NCI-H1105 treated with DMSO at 0.1 percent for 48 hours (cell line): ENCODE measurements at regions not wholly inside any gene's neighbourhood (a gene's known extent, or its start where the extent isn't known, plus 50 kb on each side); places are given as distances from the start of the nearest gene placed in this dataset.
A peak's percentile ranks its signal among the peaks of the same experiment; 100 is the strongest.
"Not testable (repeated sequence)": the region's sequence is repeated elsewhere in the genome, so short reads cannot be mapped to it uniquely, and the experiment has no call there.

ENCODE experiments used
- DNase-seq: peaks from one replicate; lab custom pipeline; 2025; lab: John Stamatoyannopoulos, UW

- no peak for DNase-seq
These were observed 100.1 kb upstream of the GADD45A start for GRCh38 chr1:67584938-67585337.

- DNase-seq: no peak
These were observed 98.4 kb upstream of the GADD45A start for GRCh38 chr1:67586596-67586995.

- no peak for DNase-seq
These were observed 96.7 kb upstream of the GADD45A start for GRCh38 chr1:67588178-67588855.

- DNase-seq: no peak
These were observed 95.3 kb upstream of the GADD45A start for GRCh38 chr1:67589519-67590233.

GRCh38 chr1:67590329-67590728 is 94.7 kb upstream of the GADD45A start:
- DNase-seq: no peak

GRCh38 chr1:67594764-67595163 is 90.2 kb upstream of the GADD45A start:
- no peak for DNase-seq

- DNase-seq: no peak
These were observed 88.3 kb upstream of the GADD45A start for GRCh38 chr1:67596674-67597073.

GRCh38 chr1:67597336-67597735 is 87.7 kb upstream of the GADD45A start:
- peak; percentile 16 for DNase-seq

- no peak for DNase-seq
These were observed 85.9 kb upstream of the GADD45A start for GRCh38 chr1:67599085-67599484.

GRCh38 chr1:67601539-67601938 is 83.5 kb upstream of the GADD45A start:
- DNase-seq: no peak

GRCh38 chr1:67601955-67602354 is 83.0 kb upstream of the GADD45A start:
- DNase-seq: no peak

GRCh38 chr1:67604778-67605177 is 80.2 kb upstream of the GADD45A start:
- no peak for DNase-seq

- DNase-seq: no peak
These were observed 79.7 kb upstream of the GADD45A start for GRCh38 chr1:67605209-67605780.

GRCh38 chr1:67607286-67607685 is 77.7 kb upstream of the GADD45A start:
- DNase-seq: no peak

GRCh38 chr1:67607699-67608098 is 77.3 kb upstream of the GADD45A start:
- DNase-seq: no peak

- DNase-seq: no peak
These were observed 76.1 kb upstream of the GADD45A start for GRCh38 chr1:67608661-67609576.

- DNase-seq: no peak
These were observed 75.2 kb upstream of the GADD45A start for GRCh38 chr1:67609577-67610341.

GRCh38 chr1:67610450-67610849 is 74.6 kb upstream of the GADD45A start:
- no peak for DNase-seq

GRCh38 chr1:67611846-67612245 is 73.2 kb upstream of the GADD45A start:
- no peak for DNase-seq

GRCh38 chr1:67612788-67613241 is 72.2 kb upstream of the GADD45A start:
- no peak for DNase-seq

- not testable (repeated sequence) for DNase-seq
These were observed 71.5 kb upstream of the GADD45A start for GRCh38 chr1:67613479-67613878.
